GM12892 (cell line): ENCODE measurements at regions not wholly inside any gene's neighbourhood (a gene's known extent, or its start where the extent isn't known, plus 50 kb on each side); places are given as distances from the start of the nearest gene placed in this dataset.

ENCODE experiments used
- POLR2A ChIP-seq: IDR thresholded peaks from 2 replicates; pipeline ENCODE4 v1.6.1; 2011; ENCODE audit warnings: low read depth, low read length, control low read depth
- POLR2AphosphoS5 ChIP-seq: IDR thresholded peaks from 2 replicates; pipeline ENCODE4 v1.6.1; 2011; ENCODE audit warnings: low read depth, low read length, control low read depth
- TAF1 ChIP-seq: IDR thresholded peaks from 2 replicates; pipeline ENCODE4 v1.6.1; 2011; ENCODE audit warnings: low read depth, mild to moderate bottlenecking, control low read depth, low read length, borderline replicate concordance

- no peak for TF ChIP-seq POLR2AphosphoS5
- no peak for TF ChIP-seq POLR2A
- TF ChIP-seq TAF1, result no peak
Measured at GRCh38 chr20:11794525-11794924, 123.2 kb upstream of the BTBD3 start.
